GM19463 (cell line): ENCODE measurements at regions not wholly inside any gene's neighbourhood (a gene's known extent, or its start where the extent isn't known, plus 50 kb on each side); places are given as distances from the start of the nearest gene placed in this dataset.

ENCODE experiments used
- ATAC-seq: cut with Tn5 transposase; IDR thresholded peaks from one replicate; pipeline ENCODE4 v1.9.1; 2021; ENCODE audit warnings: mild to moderate bottlenecking, moderate library complexity; ENCODE audit not compliant: unreplicated experiment

GRCh38 chr3:162170581-162170980 is 674.0 kb downstream of the OTOL1 start:
- peak; percentile 74 for ATAC-seq

GRCh38 chr3:162171970-162172369 is 675.4 kb downstream of the OTOL1 start:
- ATAC-seq: no peak

GRCh38 chr3:162175145-162175544 is 678.5 kb downstream of the OTOL1 start:
- no peak for ATAC-seq

- ATAC-seq: no peak
Measured at GRCh38 chr3:162175878-162176277, 679.3 kb downstream of the OTOL1 start.

GRCh38 chr3:162183440-162183839 is 686.8 kb downstream of the OTOL1 start:
- no peak for ATAC-seq

GRCh38 chr3:162192340-162193029 is 695.9 kb downstream of the OTOL1 start:
- no peak for ATAC-seq

GRCh38 chr3:162193148-162194095 is 696.8 kb downstream of the OTOL1 start:
- no peak for ATAC-seq

- no peak for ATAC-seq
Measured at GRCh38 chr3:162195147-162195546, 698.5 kb downstream of the OTOL1 start.

- no peak for ATAC-seq
Measured at GRCh38 chr3:162196964-162197363, 700.4 kb downstream of the OTOL1 start.

GRCh38 chr3:162200836-162201235 is 704.2 kb downstream of the OTOL1 start:
- no peak for ATAC-seq

GRCh38 chr3:162206648-162207047 is 710.0 kb downstream of the OTOL1 start:
- no peak for ATAC-seq

- no peak for ATAC-seq
Measured at GRCh38 chr3:162211470-162211869, 714.9 kb downstream of the OTOL1 start.

GRCh38 chr3:162213196-162213595 is 716.6 kb downstream of the OTOL1 start:
- no peak for ATAC-seq

- ATAC-seq: no peak
Measured at GRCh38 chr3:162213956-162214355, 717.3 kb downstream of the OTOL1 start.

GRCh38 chr3:162217647-162218046 is 721.0 kb downstream of the OTOL1 start:
- no peak for ATAC-seq

GRCh38 chr3:162218479-162218878 is 721.9 kb downstream of the OTOL1 start:
- ATAC-seq: no peak

GRCh38 chr3:162224746-162225145 is 728.1 kb downstream of the OTOL1 start:
- no peak for ATAC-seq

- ATAC-seq: no peak
Measured at GRCh38 chr3:162236949-162237348, 740.3 kb downstream of the OTOL1 start.

GRCh38 chr3:162250782-162251181 is 754.2 kb downstream of the OTOL1 start:
- no peak for ATAC-seq

GRCh38 chr3:162262129-162262528 is 765.5 kb downstream of the OTOL1 start:
- no peak for ATAC-seq

- no peak for ATAC-seq
Measured at GRCh38 chr3:162263596-162263995, 767.0 kb downstream of the OTOL1 start.
